Natural killer cell (primary cell): ENCODE measurements at regions not wholly inside any gene's neighbourhood (a gene's known extent, or its start where the extent isn't known, plus 50 kb on each side); places are given as distances from the start of the nearest gene placed in this dataset.
"Not testable (repeated sequence)": the region's sequence is repeated elsewhere in the genome, so short reads cannot be mapped to it uniquely, and the experiment has no call there.

Experiments used
- ATAC-seq, 3 donors: fragments of 150-1000 bp in 2 of 3; fragments of 200-7000 bp in 1 of 3; cut with Tn5 transposase; 1 replicate in 1 of 3; 2 replicates in 2 of 3; pipeline ENCODE4 v1.10.0; 2021; ENCODE audit warnings: mild to moderate bottlenecking in 2 of 3, moderate library complexity in 2 of 3
- DNase-seq, 2 donors: peaks; one replicate each; pipeline versions ENCODE4 v3.0.0 to v3.0.0-alpha.2; 2013 to 2021; ENCODE audit warnings: mixed read lengths in 1 of 2
- H3K27ac ChIP-seq: one replicate; pipeline ENCODE4 v1.5.1; 2013; ENCODE audit warnings: mild to moderate bottlenecking, low read length
- H3K27me3 ChIP-seq: one replicate; pipeline ENCODE4 v1.6.1; 2013; ENCODE audit warnings: low read length; ENCODE audit not compliant: control insufficient read depth, insufficient read depth
- H3K36me3 ChIP-seq: one replicate; pipeline ENCODE4 v1.6.1; 2013; ENCODE audit warnings: low read length; ENCODE audit not compliant: control insufficient read depth, insufficient read depth
- H3K4me1 ChIP-seq: one replicate; pipeline ENCODE4 v1.6.1; 2013; ENCODE audit warnings: low read length; ENCODE audit not compliant: control insufficient read depth, insufficient read depth
- H3K4me3 ChIP-seq: one replicate; pipeline ENCODE4 v1.5.1; 2013; ENCODE audit warnings: low read length
- H3K9me3 ChIP-seq: one replicate; pipeline ENCODE4 v1.6.1; 2013; ENCODE audit warnings: low read length; ENCODE audit not compliant: control insufficient read depth, insufficient read depth
- H3K27ac Mint-ChIP-seq, 2 donors: one replicate each; pipeline ENCODE4 v1.8.0; 2022; ENCODE audit warnings: mild to moderate bottlenecking in 2 of 2, mixed read lengths in 2 of 2, moderate library complexity in 1 of 2
- H3K27me3 Mint-ChIP-seq, 2 donors: one replicate each; pipeline ENCODE4 v1.8.0; 2022; ENCODE audit warnings: low read depth in 2 of 2, mixed read lengths in 2 of 2
- H3K36me3 Mint-ChIP-seq: one replicate; pipeline ENCODE4 v1.8.0; 2022; ENCODE audit warnings: mixed read lengths
- H3K4me1 Mint-ChIP-seq, 2 donors: one replicate each; pipeline ENCODE4 v1.8.0; 2022; ENCODE audit warnings: mixed read lengths in 2 of 2
- H3K4me3 Mint-ChIP-seq: one replicate; pipeline ENCODE4 v1.8.0; 2022; ENCODE audit warnings: mild to moderate bottlenecking, moderate library complexity, mixed read lengths
- H3K9me3 Mint-ChIP-seq, 2 donors: one replicate each; pipeline ENCODE4 v1.8.0; 2022; ENCODE audit warnings: mixed read lengths in 2 of 2
- WGBS: methylation state at CpG from one replicate; pipeline ENCODE4 v1.1.7; 2013; ENCODE audit warnings: missing lambda C conversion rate; ENCODE audit not compliant: insufficient coverage; 5-methylcytosine and 5-hydroxymethylcytosine counted together
- intact Hi-C: fragments of 100-400 bp; cut with micrococcal nuclease; formaldehyde crosslinking; loops from one replicate; pipeline ENCODE4 v1.14.2; 2022

GRCh38 chr16:88229710-88230109, 153.0 kb upstream of the ZNF469 start:
- H3K9me3 ChIP-seq, H3K4me1 Mint-ChIP-seq, H3K36me3 Mint-ChIP-seq, H3K27ac Mint-ChIP-seq, H3K27ac ChIP-seq, H3K9me3 Mint-ChIP-seq, DNase-seq, H3K4me3 ChIP-seq, H3K27me3 Mint-ChIP-seq, ATAC-seq, H3K4me3 Mint-ChIP-seq, intact Hi-C loops, H3K36me3 ChIP-seq, H3K4me1 ChIP-seq, H3K27me3 ChIP-seq: not testable (repeated sequence)
- 91% methylated on average over 11 of the region's 12 CpGs for WGBS

DNA sequence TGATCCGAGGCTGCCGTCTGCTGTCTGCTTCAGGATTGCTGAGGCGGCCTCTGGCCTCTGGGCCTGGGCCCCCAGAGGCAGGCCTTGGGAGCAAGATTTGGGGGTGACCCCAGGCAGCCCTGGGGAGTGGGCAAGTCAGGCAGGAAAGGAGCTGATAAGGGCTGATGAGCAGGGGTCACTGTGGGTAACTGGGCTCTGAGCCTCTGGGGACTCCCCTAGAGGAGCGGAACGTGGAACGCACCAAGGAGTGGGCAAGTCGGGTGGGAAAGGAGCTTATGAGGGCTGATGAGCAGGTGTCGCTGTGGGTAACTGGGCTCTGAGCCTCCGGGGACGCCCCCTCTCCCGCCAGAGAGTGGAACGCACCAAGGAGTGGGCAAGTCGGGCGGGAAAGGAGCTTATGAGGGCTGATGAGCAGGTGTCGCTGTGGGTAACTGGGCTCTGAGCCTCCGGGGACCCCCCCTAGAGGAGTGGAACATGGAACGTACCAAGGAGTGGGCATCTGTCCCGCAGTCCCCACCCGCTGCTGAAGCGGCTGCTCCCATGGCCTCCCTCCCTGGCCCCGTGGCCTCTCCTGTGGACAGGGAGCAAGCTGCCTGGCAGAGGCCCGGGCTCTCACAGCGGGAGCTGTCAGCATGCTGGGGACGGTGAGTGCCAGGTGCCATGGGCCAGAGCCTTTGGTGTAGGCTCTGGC, 152.3 kb upstream of the ZNF469 start:
- H3K27me3 ChIP-seq, H3K4me1 Mint-ChIP-seq, H3K36me3 ChIP-seq, H3K4me3 Mint-ChIP-seq, H3K9me3 Mint-ChIP-seq, H3K4me3 ChIP-seq, DNase-seq, H3K4me1 ChIP-seq, H3K27ac Mint-ChIP-seq, H3K9me3 ChIP-seq, H3K27me3 Mint-ChIP-seq, H3K36me3 Mint-ChIP-seq, H3K27ac ChIP-seq, ATAC-seq, intact Hi-C loops: not testable (repeated sequence)
- WGBS, result 95% methylated on average over 23 of the region's 24 CpGs

DNA sequence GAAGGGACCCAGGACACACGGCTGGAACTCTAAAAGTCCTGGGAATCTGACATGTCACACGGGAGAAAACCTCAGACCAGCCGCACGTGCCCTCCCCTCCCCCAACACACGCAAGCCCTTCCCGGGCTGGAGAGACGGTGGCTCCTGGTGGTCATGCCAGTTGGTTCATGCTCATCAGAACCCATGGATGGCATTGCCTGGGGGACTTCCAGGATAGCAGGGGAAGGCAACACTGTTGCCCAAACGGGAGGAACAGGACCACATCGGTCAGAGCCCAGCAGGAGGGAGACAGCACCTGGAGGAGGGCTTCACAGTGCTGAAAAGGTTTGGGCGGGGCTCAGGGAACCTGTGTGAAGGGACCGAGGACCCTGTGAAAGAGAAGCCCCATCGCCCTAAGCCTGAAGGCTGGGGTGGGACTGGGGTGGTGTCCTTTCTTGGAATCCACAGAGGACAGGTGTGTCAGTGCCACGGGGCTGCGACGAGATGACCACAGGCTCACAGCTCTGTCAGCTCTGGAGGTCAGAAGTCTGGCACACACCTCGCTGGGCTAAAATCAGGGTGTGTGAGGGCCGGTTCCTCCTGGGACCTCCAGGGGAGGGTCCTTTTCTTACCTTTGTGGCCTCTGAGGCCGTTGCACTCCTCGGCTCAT, 151.7 kb upstream of the ZNF469 start:
- H3K36me3 ChIP-seq, H3K4me3 ChIP-seq, H3K27me3 ChIP-seq, H3K4me1 ChIP-seq, H3K27ac ChIP-seq, DNase-seq, intact Hi-C loops, H3K9me3 ChIP-seq, H3K4me1 Mint-ChIP-seq, ATAC-seq, H3K27me3 Mint-ChIP-seq, H3K36me3 Mint-ChIP-seq, H3K27ac Mint-ChIP-seq, H3K4me3 Mint-ChIP-seq, H3K9me3 Mint-ChIP-seq: not testable (repeated sequence)
- 89% methylated on average over 11 of the region's 19 CpGs for WGBS

DNA sequence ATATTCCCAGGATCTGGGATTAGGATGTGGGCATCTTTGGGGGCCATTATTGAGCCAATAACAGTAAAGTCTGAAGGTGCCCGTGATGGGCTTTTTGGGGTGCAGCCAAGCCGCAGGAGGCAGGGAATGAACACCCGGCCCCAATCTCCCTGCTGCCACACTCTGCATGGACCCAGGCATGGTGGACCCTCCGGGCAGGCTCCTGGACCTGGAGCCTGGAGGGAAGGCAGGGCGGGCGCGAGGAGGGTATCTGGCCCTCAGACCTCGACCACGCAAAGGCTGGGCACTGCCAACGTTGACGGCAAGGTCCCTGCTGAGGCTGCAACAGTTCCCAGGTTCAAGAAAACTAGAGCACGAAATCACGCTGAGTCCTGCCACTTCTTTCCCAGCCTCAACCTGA, 150.9 kb upstream of the ZNF469 start:
- H3K36me3 ChIP-seq, ATAC-seq, H3K36me3 Mint-ChIP-seq, H3K9me3 Mint-ChIP-seq, H3K27ac Mint-ChIP-seq, H3K4me3 Mint-ChIP-seq, H3K27me3 Mint-ChIP-seq, H3K27me3 ChIP-seq, H3K4me1 Mint-ChIP-seq, H3K27ac ChIP-seq, intact Hi-C loops, H3K9me3 ChIP-seq, DNase-seq, H3K4me3 ChIP-seq, H3K4me1 ChIP-seq: not testable (repeated sequence)
- WGBS, result 88% methylated on average over 13 of the region's 13 CpGs

DNA sequence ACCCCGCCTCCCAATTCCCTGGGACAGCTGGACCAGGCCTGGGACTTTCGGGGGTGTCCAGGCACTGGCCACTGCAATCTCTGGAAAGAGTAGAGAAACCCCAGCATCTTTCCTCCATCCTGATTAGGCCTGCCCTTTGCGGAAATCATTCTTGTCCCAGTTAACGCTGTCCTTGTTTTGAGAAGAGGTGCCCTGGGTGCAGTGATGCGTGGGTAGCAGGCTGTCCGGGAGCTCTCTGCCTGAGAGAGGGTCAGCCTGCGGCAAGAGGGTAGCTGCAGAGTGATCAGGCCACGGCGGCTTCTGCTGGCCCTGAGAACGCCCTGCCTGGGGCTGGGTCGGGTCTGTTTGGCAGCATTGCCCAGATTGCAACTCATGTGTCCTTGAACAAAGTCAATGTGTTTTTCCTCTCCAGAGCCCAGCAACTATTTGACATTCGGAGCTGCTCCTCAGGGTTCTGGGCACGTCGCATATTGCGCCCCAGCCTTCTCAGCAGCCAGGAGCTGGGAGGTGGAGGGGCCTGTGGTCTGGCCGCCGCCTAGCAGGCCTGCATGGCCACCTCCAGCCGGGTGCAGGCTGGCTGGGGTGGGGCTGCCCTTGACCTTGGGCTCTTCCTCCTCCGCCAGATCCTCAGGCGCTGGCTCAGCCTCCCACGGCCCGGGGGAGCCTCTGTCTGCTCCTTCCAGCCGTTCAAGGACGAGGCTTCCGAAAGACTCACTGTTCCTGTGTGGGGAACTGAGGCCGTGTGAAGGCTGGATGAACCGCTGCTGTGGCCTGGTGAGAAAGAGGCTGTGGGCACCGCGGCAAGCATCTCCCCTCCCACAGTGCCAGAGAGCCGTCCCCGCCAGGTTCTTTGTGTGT, 150.1 kb upstream of the ZNF469 start:
- H3K9me3 Mint-ChIP-seq, H3K4me3 ChIP-seq, ATAC-seq, H3K4me1 Mint-ChIP-seq, H3K4me3 Mint-ChIP-seq, H3K36me3 Mint-ChIP-seq, H3K27ac ChIP-seq, H3K27ac Mint-ChIP-seq, DNase-seq, H3K36me3 ChIP-seq, H3K4me1 ChIP-seq, H3K27me3 ChIP-seq, H3K27me3 Mint-ChIP-seq, intact Hi-C loops, H3K9me3 ChIP-seq: not testable (repeated sequence)
- 74% methylated on average over 28 of the region's 31 CpGs for WGBS

GRCh38 chr16:88233621-88234420, 148.9 kb upstream of the ZNF469 start:
- intact Hi-C loops, H3K27ac Mint-ChIP-seq, H3K4me3 ChIP-seq, H3K36me3 Mint-ChIP-seq, H3K4me1 ChIP-seq, ATAC-seq, H3K9me3 Mint-ChIP-seq, H3K9me3 ChIP-seq, H3K4me3 Mint-ChIP-seq, H3K27ac ChIP-seq, H3K4me1 Mint-ChIP-seq, H3K36me3 ChIP-seq, H3K27me3 ChIP-seq, DNase-seq: not testable (repeated sequence)
- peaks cover 7 to 11% of the 10 kb centered on the region in 2 donors for H3K27me3 Mint-ChIP-seq
- WGBS, result 81% methylated on average over 21 of the region's 23 CpGs

DNA sequence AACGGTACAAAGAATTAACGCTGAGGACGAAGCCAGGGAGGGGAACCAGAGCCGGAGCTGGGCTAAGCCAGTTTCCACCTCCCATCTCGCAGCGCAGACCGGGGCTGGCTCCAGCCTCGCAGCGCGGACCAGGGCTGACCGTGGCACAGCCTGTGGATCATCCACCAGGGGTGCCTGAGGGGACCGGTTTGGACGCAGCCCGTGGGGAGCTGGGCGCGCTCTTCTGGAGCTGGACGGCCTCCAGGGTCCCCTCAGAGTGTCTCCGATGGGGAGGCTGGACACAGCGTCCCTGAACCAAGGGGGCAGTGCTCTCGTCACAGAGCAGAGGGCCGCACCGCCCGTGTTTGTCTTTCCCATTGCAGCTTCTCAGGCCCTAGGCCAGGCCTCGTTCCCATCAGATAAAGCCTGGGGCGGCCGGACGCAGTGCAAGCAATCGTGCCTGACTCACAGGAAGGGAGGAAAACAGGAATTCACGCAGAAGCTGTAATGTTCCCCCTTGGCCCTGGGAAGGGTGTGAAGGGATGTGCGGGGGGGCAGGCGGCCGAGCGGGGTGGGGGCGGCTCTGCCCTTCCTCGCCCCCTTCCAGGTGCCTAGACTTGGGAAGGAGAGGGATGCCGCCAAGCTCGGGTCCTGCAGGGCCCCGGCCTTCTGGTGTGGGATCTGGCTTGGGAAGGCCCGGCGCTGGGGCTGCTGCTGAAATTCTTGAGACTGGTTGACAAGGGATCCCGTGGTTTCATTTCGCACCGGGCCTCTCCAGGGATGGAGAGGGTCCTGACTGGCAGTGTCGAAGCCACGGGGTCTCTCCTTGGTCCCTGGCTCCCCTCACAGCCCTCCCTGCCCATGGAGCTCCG, 148.1 kb upstream of the ZNF469 start:
- H3K36me3 ChIP-seq, H3K4me1 ChIP-seq, H3K9me3 Mint-ChIP-seq, H3K9me3 ChIP-seq, H3K27ac Mint-ChIP-seq, DNase-seq, H3K36me3 Mint-ChIP-seq, ATAC-seq, H3K27ac ChIP-seq, intact Hi-C loops, H3K4me3 Mint-ChIP-seq, H3K27me3 ChIP-seq, H3K4me1 Mint-ChIP-seq, H3K4me3 ChIP-seq: not testable (repeated sequence)
- H3K27me3 Mint-ChIP-seq, result peaks cover 7 to 11% of the 10 kb centered on the region in 2 donors
- 81% methylated on average over 37 of the region's 46 CpGs for WGBS
